Uterus (tissue), 2 donors: ENCODE measurements at regions not wholly inside any gene's neighbourhood (a gene's known extent, or its start where the extent isn't known, plus 50 kb on each side); places are given as distances from the start of the nearest gene placed in this dataset.

Experiments
- POLR2A ChIP-seq, 2 donors: fragments of 450-650 bp; IDR thresholded peaks; one replicate each; pipeline ENCODE4 v1.6.1; 2016; ENCODE audit warnings: antibody characterized with exemption in 2 of 2, mild to moderate bottlenecking in 1 of 2, moderate library complexity in 1 of 2
- TF ChIP-seq, protein P1 (sequence below), 4 experiments: fragments of 200-600 bp in 2 of 4; fragments of 450-650 bp in 2 of 4; sonication (generic) in 2 of 4; IDR thresholded peaks; one replicate each; pipeline ENCODE4 v1.5.1; 2016 to 2019; ENCODE audit warnings: antibody characterized with exemption in 4 of 4, mild to moderate bottlenecking in 2 of 4, moderate library complexity in 1 of 4

DNA sequence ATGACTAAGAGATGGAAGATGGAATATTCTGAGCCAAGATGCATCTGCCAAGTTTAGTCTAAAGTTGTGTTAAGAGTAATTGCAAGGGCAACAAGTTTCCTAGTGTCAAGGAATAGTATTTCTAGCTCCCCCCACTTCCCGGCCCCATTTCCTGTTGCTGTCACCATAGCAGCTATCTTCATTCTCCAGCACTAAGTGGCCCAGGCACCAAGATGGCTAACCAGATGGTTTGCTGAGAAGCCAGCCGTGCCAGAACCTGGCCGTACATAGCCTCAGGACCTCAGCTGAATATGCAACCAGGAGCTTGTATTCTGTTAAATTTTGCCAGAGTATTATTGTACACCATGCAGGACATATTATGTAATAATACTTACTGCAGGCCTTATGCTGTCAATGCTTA is 108.8 kb upstream of the UMPS start:
- no peak for TF ChIP-seq POLR2A (IDR thresholded peaks at IDR 0.05)
- TF ChIP-seq, protein P1, sequence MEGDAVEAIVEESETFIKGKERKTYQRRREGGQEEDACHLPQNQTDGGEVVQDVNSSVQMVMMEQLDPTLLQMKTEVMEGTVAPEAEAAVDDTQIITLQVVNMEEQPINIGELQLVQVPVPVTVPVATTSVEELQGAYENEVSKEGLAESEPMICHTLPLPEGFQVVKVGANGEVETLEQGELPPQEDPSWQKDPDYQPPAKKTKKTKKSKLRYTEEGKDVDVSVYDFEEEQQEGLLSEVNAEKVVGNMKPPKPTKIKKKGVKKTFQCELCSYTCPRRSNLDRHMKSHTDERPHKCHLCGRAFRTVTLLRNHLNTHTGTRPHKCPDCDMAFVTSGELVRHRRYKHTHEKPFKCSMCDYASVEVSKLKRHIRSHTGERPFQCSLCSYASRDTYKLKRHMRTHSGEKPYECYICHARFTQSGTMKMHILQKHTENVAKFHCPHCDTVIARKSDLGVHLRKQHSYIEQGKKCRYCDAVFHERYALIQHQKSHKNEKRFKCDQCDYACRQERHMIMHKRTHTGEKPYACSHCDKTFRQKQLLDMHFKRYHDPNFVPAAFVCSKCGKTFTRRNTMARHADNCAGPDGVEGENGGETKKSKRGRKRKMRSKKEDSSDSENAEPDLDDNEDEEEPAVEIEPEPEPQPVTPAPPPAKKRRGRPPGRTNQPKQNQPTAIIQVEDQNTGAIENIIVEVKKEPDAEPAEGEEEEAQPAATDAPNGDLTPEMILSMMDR (IDR thresholded peaks at IDR 0.05) = no peak
